Aorta (tissue), 5 donors: ENCODE measurements at regions not wholly inside any gene's neighbourhood (a gene's known extent, or its start where the extent isn't known, plus 50 kb on each side); places are given as distances from the start of the nearest gene placed in this dataset.
"Not testable (repeated sequence)": the region's sequence is repeated elsewhere in the genome, so short reads cannot be mapped to it uniquely, and the experiment has no call there.

Experiments used
- ATAC-seq: fragments of 200-7000 bp; cut with Tn5 transposase; one replicate; pipeline ENCODE4 v1.9.1; 2022; ENCODE audit warnings: moderate library complexity; ENCODE audit not compliant: low FRiP score
- DNase-seq, 2 donors: peaks; one replicate each; pipeline ENCODE4 v3.0.0-alpha.2; 2020
- H3K27ac ChIP-seq, 2 donors: one replicate each; pipeline ENCODE4 v1.5.1; 2013; ENCODE audit warnings: low read length in 2 of 2, mild to moderate bottlenecking in 2 of 2, moderate library complexity in 2 of 2, control low read depth in 1 of 2, inconsistent platforms in 1 of 2, low read depth in 1 of 2
- H3K27me3 ChIP-seq, 2 donors: one replicate each; pipeline ENCODE4 v1.6.1; 2013; ENCODE audit warnings: control low read depth in 1 of 2, low read length in 1 of 2, mild to moderate bottlenecking in 1 of 2, moderate library complexity in 1 of 2; ENCODE audit not compliant: insufficient read depth in 2 of 2, control insufficient read depth in 1 of 2
- H3K36me3 ChIP-seq, 2 donors: one replicate each; pipeline ENCODE4 v1.6.1; 2013; ENCODE audit warnings: control low read depth in 1 of 2, low read length in 1 of 2, mild to moderate bottlenecking in 1 of 2; ENCODE audit not compliant: insufficient read depth in 2 of 2, control insufficient read depth in 1 of 2
- H3K4me1 ChIP-seq, 2 donors: one replicate each; pipeline ENCODE4 v1.6.1; 2013; ENCODE audit warnings: low read length in 2 of 2, control low read depth in 1 of 2, mild to moderate bottlenecking in 1 of 2, moderate library complexity in 1 of 2; ENCODE audit not compliant: insufficient read depth in 2 of 2, control insufficient read depth in 1 of 2
- H3K4me3 ChIP-seq, 2 donors: one replicate each; pipeline ENCODE4 v1.5.1; 2013; ENCODE audit warnings: low read length in 2 of 2, control low read depth in 1 of 2, mild to moderate bottlenecking in 1 of 2
- H3K9me3 ChIP-seq: one replicate; pipeline ENCODE4 v1.6.1; 2013; ENCODE audit warnings: mild to moderate bottlenecking, low read length; ENCODE audit not compliant: control insufficient read depth
- WGBS, 2 donors: extraction: QIAGEN DNeasy Blood & Tissue Kit; methylation state at CpG; one replicate each; pipeline ENCODE4 v1.1.7; 2013; 5-methylcytosine and 5-hydroxymethylcytosine counted together
- intact Hi-C, 2 donors: fragments of 100-400 bp; cut with DNase I; formaldehyde crosslinking; loops; one replicate each; pipeline versions ENCODE4 v1.14.2 to v1.15.0; 2022
- donor health status: healthy with polysubstance abuse.
- donor health status: Bipolar disorder and iron deficiency.
- donor health status: DM: no; HTN: no; CAD: no.
- donor health status: DM: no; HTN: no; CAD: no.
- donor health status: DM: yes; HTN: yes; CAD: no.

- Histone ChIP-seq H3K27me3 (no peaks in the 10 kb centered on the region), H3K36me3 (no peaks in the 10 kb centered on the region), H3K4me3 (no peak overlapping the region), H3K9me3 (no peaks in the 10 kb centered on the region), H3K27ac (no peak overlapping the region), H3K4me1 (no peaks in the 10 kb centered on the region)
- WGBS, 2 donors = 68 to 82% methylated on average over 3 of the region's 3 CpGs
- no peak for DNase-seq
- no peak for ATAC-seq
- intact Hi-C loops = no loop called here
Measured at GRCh38 chr4:60913002-60913401, 287.1 kb upstream of the ADGRL3 start.

- WGBS, 2 donors = 90 to 94% methylated on average over 2 of the region's 2 CpGs
- H3K27me3 ChIP-seq = no peaks in the 10 kb centered on the region
- H3K9me3 ChIP-seq = no peaks in the 10 kb centered on the region
- ATAC-seq (no peak), DNase-seq (no peak)
- no peaks in the 10 kb centered on the region for H3K4me1 ChIP-seq
- no peaks in the 10 kb centered on the region for H3K36me3 ChIP-seq
- H3K27ac ChIP-seq = no peak overlapping the region
- no peak overlapping the region for H3K4me3 ChIP-seq
- intact Hi-C loops = no loop called here
Measured at GRCh38 chr4:60913671-60914070, 286.5 kb upstream of the ADGRL3 start.

DNA sequence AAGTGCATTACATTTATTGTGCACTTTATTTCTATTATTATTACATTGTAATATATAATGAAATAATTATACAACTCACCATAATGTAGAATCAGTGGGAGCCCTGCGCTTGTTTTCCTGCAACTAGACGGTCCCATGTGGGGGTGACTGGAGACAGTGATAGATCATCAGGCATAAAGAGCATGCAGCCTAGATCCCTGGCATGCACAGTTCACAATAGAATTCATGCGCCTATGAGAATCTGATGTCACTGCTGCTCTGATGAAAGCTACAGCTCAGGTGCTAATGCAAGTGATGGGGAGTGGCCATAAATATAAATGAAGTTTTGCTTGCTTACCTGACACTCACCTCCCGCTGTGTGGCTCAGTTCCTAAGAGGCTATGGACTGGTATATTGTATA is 278.4 kb upstream of the ADGRL3 start:
- ATAC-seq, H3K4me3 ChIP-seq, intact Hi-C loops, H3K27me3 ChIP-seq, H3K9me3 ChIP-seq, H3K36me3 ChIP-seq, H3K27ac ChIP-seq, DNase-seq, H3K4me1 ChIP-seq: not testable (repeated sequence)
- WGBS, 2 donors = 85 to 86% methylated on average over 4 of the region's 4 CpGs

- Histone ChIP-seq H3K36me3 (no peaks in the 10 kb centered on the region), H3K9me3 (no peaks in the 10 kb centered on the region), H3K27ac (no peak overlapping the region), H3K4me1 (no peaks in the 10 kb centered on the region), H3K27me3 (no peaks in the 10 kb centered on the region), H3K4me3 (no peak overlapping the region)
- intact Hi-C loops = no loop called here
- no peak for DNase-seq
- no peak for ATAC-seq
- 92 to 93% methylated on average over 1 of the region's 1 CpG for WGBS, 2 donors
Measured at GRCh38 chr4:60923075-60923474, 277.1 kb upstream of the ADGRL3 start.

GRCh38 chr4:60926624-60927023 is 273.5 kb upstream of the ADGRL3 start:
- Histone ChIP-seq H3K27ac (no peak overlapping the region), H3K27me3 (no peaks in the 10 kb centered on the region), H3K4me1 (no peaks in the 10 kb centered on the region), H3K4me3 (no peak overlapping the region), H3K9me3 (no peaks in the 10 kb centered on the region), H3K36me3 (no peaks in the 10 kb centered on the region)
- DNase-seq = no peak
- intact Hi-C loops = no loop called here
- 91 to 94% methylated on average over 2 of the region's 2 CpGs for WGBS, 2 donors
- no peak for ATAC-seq

GRCh38 chr4:60930866-60931265 is 269.3 kb upstream of the ADGRL3 start:
- Histone ChIP-seq H3K9me3 (no peaks in the 10 kb centered on the region), H3K27ac (no peak overlapping the region), H3K27me3 (no peaks in the 10 kb centered on the region), H3K36me3 (no peaks in the 10 kb centered on the region), H3K4me1 (no peaks in the 10 kb centered on the region), H3K4me3 (no peak overlapping the region)
- 87 to 90% methylated on average over 3 of the region's 3 CpGs for WGBS, 2 donors
- ATAC-seq = no peak
- no peak for DNase-seq
- intact Hi-C loops = no loop called here

GRCh38 chr4:60934566-60935295 is 265.4 kb upstream of the ADGRL3 start:
- DNase-seq = no peak
- Histone ChIP-seq H3K4me1 (no peaks in the 10 kb centered on the region), H3K27ac (no peak overlapping the region), H3K36me3 (no peaks in the 10 kb centered on the region), H3K4me3 (no peak overlapping the region), H3K27me3 (no peaks in the 10 kb centered on the region), H3K9me3 (no peaks in the 10 kb centered on the region)
- intact Hi-C loops = no loop called here
- ATAC-seq = no peak
- WGBS, 2 donors = 63 to 68% methylated on average over 4 of the region's 4 CpGs

- Histone ChIP-seq H3K27ac (no peak overlapping the region), H3K9me3 (no peaks in the 10 kb centered on the region), H3K4me1 (no peaks in the 10 kb centered on the region), H3K27me3 (no peaks in the 10 kb centered on the region), H3K4me3 (no peak overlapping the region), H3K36me3 (no peaks in the 10 kb centered on the region)
- WGBS, 2 donors = 86 to 88% methylated on average over 1 of the region's 1 CpG
- intact Hi-C loops = no loop called here
- no peak for ATAC-seq
- DNase-seq = no peak
Measured at GRCh38 chr4:60938181-60938580, 261.9 kb upstream of the ADGRL3 start.

- H3K4me1 ChIP-seq = no peaks in the 10 kb centered on the region
- H3K27ac ChIP-seq = no peak overlapping the region
- intact Hi-C loops = no loop called here
- H3K4me3 ChIP-seq = no peak overlapping the region
- no peak for ATAC-seq
- no peaks in the 10 kb centered on the region for H3K27me3 ChIP-seq
- no peaks in the 10 kb centered on the region for H3K36me3 ChIP-seq
- no peaks in the 10 kb centered on the region for H3K9me3 ChIP-seq
- no peak for DNase-seq
Measured at GRCh38 chr4:60938621-60939020, 261.5 kb upstream of the ADGRL3 start.
